Smooth muscle cell (in vitro differentiated cells): ENCODE measurements at regions not wholly inside any gene's neighbourhood (a gene's known extent, or its start where the extent isn't known, plus 50 kb on each side); places are given as distances from the start of the nearest gene placed in this dataset.
"Not testable (repeated sequence)": the region's sequence is repeated elsewhere in the genome, so short reads cannot be mapped to it uniquely, and the experiment has no call there.

Experiments
- DNase-seq: peaks from one replicate; lab custom pipeline; 2025; ENCODE audit not compliant: unreplicated experiment; lab: John Stamatoyannopoulos, UW
- H2AFZ ChIP-seq: fragments of 200-600 bp; sonication (generic); 2 replicates; pipeline ENCODE4 v1.6.0; 2016; ENCODE audit warnings: antibody characterized with exemption, low read depth, mild to moderate bottlenecking
- H3F3A ChIP-seq: fragments of 200-600 bp; sonication (generic); 2 replicates; pipeline ENCODE4 v1.6.0; 2017; ENCODE audit warnings: antibody characterized with exemption, low read depth
- H3K27ac ChIP-seq: fragments of 200-600 bp; sonication (generic); 2 replicates; pipeline ENCODE4 v1.5.1; 2016; ENCODE audit warnings: low read depth, mild to moderate bottlenecking
- H3K27me3 ChIP-seq: fragments of 200-600 bp; sonication (generic); 2 replicates; pipeline ENCODE4 v1.6.1; 2016; ENCODE audit warnings: low read depth, mild to moderate bottlenecking
- H3K36me3 ChIP-seq: fragments of 200-600 bp; sonication (generic); 2 replicates; pipeline ENCODE4 v1.5.1; 2016; ENCODE audit warnings: low read depth
- H3K4me1 ChIP-seq: fragments of 200-600 bp; sonication (generic); 2 replicates; pipeline ENCODE4 v1.5.1; 2016; ENCODE audit warnings: low read depth
- H3K4me2 ChIP-seq: fragments of 200-600 bp; sonication (generic); 2 replicates; pipeline ENCODE4 v1.6.0; 2016; ENCODE audit warnings: mild to moderate bottlenecking
- H3K4me3 ChIP-seq: fragments of 200-600 bp; sonication (generic); 2 replicates; pipeline ENCODE4 v1.5.1; 2016; ENCODE audit warnings: mild to moderate bottlenecking
- H3K79me2 ChIP-seq: fragments of 200-600 bp; sonication (generic); 2 replicates; pipeline ENCODE4 v1.6.0; 2016; ENCODE audit warnings: low read depth, mild to moderate bottlenecking
- H3K9ac ChIP-seq: fragments of 200-600 bp; sonication (generic); 2 replicates; pipeline ENCODE4 v1.6.0; 2016; ENCODE audit warnings: low read depth
- H3K9me3 ChIP-seq: fragments of 200-600 bp; sonication (generic); replicated peaks from 2 replicates; pipeline ENCODE4 v1.5.1; 2016; ENCODE audit warnings: low read depth
- H4K20me1 ChIP-seq: fragments of 200-600 bp; sonication (generic); 2 replicates; pipeline ENCODE4 v1.6.0; 2016; ENCODE audit warnings: low read depth
- CTCF ChIP-seq: fragments of 200-600 bp; sonication (generic); IDR thresholded peaks from 2 replicates; pipeline ENCODE4 v1.5.1; 2017; ENCODE audit warnings: borderline replicate concordance, mild to moderate bottlenecking, antibody characterized with exemption; ENCODE audit not compliant: insufficient read depth, poor library complexity, severe bottlenecking
- WGBS: methylation state at CpG from one replicate; pipeline ENCODE4 v1.1.7; 2016; ENCODE audit warnings: low lambda C conversion rate; 5-methylcytosine and 5-hydroxymethylcytosine counted together

GRCh38 chr2:131756141-131756907, 228.6 kb downstream of the CCDC74A start:
- Histone ChIP-seq H3K4me1 (no peaks in the 10 kb centered on the region), H2AFZ (no peak overlapping the region), H4K20me1 (no peaks in the 10 kb centered on the region), H3K4me2 (no peak overlapping the region), H3K79me2 (no peaks in the 10 kb centered on the region), H3K4me3 (no peak overlapping the region), H3K27ac (no peak overlapping the region), H3K9me3 (no peaks in the 10 kb centered on the region), H3K27me3 (no peaks in the 10 kb centered on the region), H3F3A (no peaks in the 10 kb centered on the region), H3K36me3 (no peaks in the 10 kb centered on the region), H3K9ac (no peak overlapping the region)
- no peak for TF ChIP-seq CTCF
- WGBS, result 90% methylated on average over 38 of the region's 40 CpGs
- no peak for DNase-seq

- H2AFZ ChIP-seq, H3K4me1 ChIP-seq, DNase-seq, H3K4me3 ChIP-seq, H3K79me2 ChIP-seq, H3F3A ChIP-seq, H3K9me3 ChIP-seq, H3K27ac ChIP-seq, H3K9ac ChIP-seq, H3K27me3 ChIP-seq, H3K36me3 ChIP-seq, H4K20me1 ChIP-seq, H3K4me2 ChIP-seq: not testable (repeated sequence)
- WGBS, result 94% methylated on average over 4 of the region's 4 CpGs
Observed at GRCh38 chr2:131758941-131759340, 231.3 kb downstream of the CCDC74A start.

GRCh38 chr2:131774955-131775555, 247.4 kb downstream of the CCDC74A start:
- DNase-seq, result not testable (repeated sequence)
- WGBS, result 88% methylated on average over 10 of the region's 10 CpGs

GRCh38 chr2:131775903-131776506, 248.3 kb downstream of the CCDC74A start:
- H3K27me3 ChIP-seq, H3K79me2 ChIP-seq, H3K4me3 ChIP-seq, H4K20me1 ChIP-seq, H2AFZ ChIP-seq, H3K9ac ChIP-seq, H3K4me2 ChIP-seq, H3K4me1 ChIP-seq, H3K36me3 ChIP-seq, H3F3A ChIP-seq, H3K27ac ChIP-seq, DNase-seq, H3K9me3 ChIP-seq: not testable (repeated sequence)
- 73% methylated on average over 9 of the region's 12 CpGs for WGBS

More at GRCh38 chr2:131774955-131775555, 247.4 kb downstream of the CCDC74A start:
- not testable (repeated sequence) for H3K27me3 ChIP-seq, H3K36me3 ChIP-seq, H4K20me1 ChIP-seq, H3K9ac ChIP-seq, H3K9me3 ChIP-seq, H3K4me1 ChIP-seq, H3K4me3 ChIP-seq, H3K27ac ChIP-seq, H3K4me2 ChIP-seq, H3K79me2 ChIP-seq, H3F3A ChIP-seq, H2AFZ ChIP-seq

GRCh38 chr2:131780446-131780845, 252.8 kb downstream of the CCDC74A start:
- H3K79me2 ChIP-seq, H3K27me3 ChIP-seq, H3K9ac ChIP-seq, H3K4me3 ChIP-seq, H4K20me1 ChIP-seq, H3F3A ChIP-seq, DNase-seq, H3K36me3 ChIP-seq, H2AFZ ChIP-seq, H3K9me3 ChIP-seq, H3K4me1 ChIP-seq, H3K4me2 ChIP-seq, H3K27ac ChIP-seq: not testable (repeated sequence)
- 90% methylated on average over 5 of the region's 5 CpGs for WGBS
